Lung (tissue), 11 donors: ENCODE measurements at regions not wholly inside any gene's neighbourhood (a gene's known extent, or its start where the extent isn't known, plus 50 kb on each side); places are given as distances from the start of the nearest gene placed in this dataset.

Experiments
- ATAC-seq: fragments of 200-7000 bp; cut with Tn5 transposase; one replicate; pipeline ENCODE4 v1.9.1; 2020; ENCODE audit warnings: moderate number of reproducible peaks; ENCODE audit not compliant: insufficient read depth, low FRiP score
- DNase-seq, 3 donors: peaks; one replicate each; pipeline ENCODE4 v3.0.0-alpha.2; 2013 to 2017
- H3K27ac ChIP-seq, 2 donors: one replicate each; pipeline ENCODE4 v1.5.1; 2013; ENCODE audit warnings: mild to moderate bottlenecking in 2 of 2, moderate library complexity in 2 of 2, control low read depth in 1 of 2, inconsistent platforms in 1 of 2, low read depth in 1 of 2, low read length in 1 of 2
- H3K27me3 ChIP-seq, 3 donors: one replicate each; pipeline ENCODE4 v1.5.1; 2013; ENCODE audit warnings: low read length in 2 of 3; ENCODE audit not compliant: control insufficient read depth in 3 of 3, insufficient read depth in 3 of 3
- H3K36me3 ChIP-seq, 4 donors: one replicate each; pipeline ENCODE4 v1.5.1; 2013; ENCODE audit warnings: low read length in 4 of 4, mild to moderate bottlenecking in 1 of 4, moderate library complexity in 1 of 4; ENCODE audit not compliant: control insufficient read depth in 4 of 4, insufficient read depth in 4 of 4
- H3K4me1 ChIP-seq, 5 donors: one replicate each; pipeline ENCODE4 v1.5.1; 2013; ENCODE audit warnings: low read length in 5 of 5, mild to moderate bottlenecking in 2 of 5, moderate library complexity in 1 of 5; ENCODE audit not compliant: control insufficient read depth in 5 of 5, insufficient read depth in 5 of 5
- H3K4me3 ChIP-seq: one replicate; pipeline ENCODE4 v1.5.1; 2013; ENCODE audit warnings: mild to moderate bottlenecking, control low read depth, moderate library complexity
- H3K9ac ChIP-seq, 2 donors: one replicate each; pipeline ENCODE4 v1.5.1; 2013; ENCODE audit warnings: low read length in 2 of 2, control low read depth in 1 of 2; ENCODE audit not compliant: insufficient read depth in 1 of 2
- H3K9me3 ChIP-seq, 4 donors: one replicate each; pipeline ENCODE4 v1.5.1; 2013; ENCODE audit warnings: low read length in 3 of 4, mild to moderate bottlenecking in 1 of 4, moderate library complexity in 1 of 4; ENCODE audit not compliant: control insufficient read depth in 4 of 4, insufficient read depth in 3 of 4
- CTCF ChIP-seq: IDR thresholded peaks from 2 replicates; pipeline ENCODE4 v1.5.1; 2012; ENCODE audit warnings: mild to moderate bottlenecking; ENCODE audit errors: control extremely low read depth, extremely low read depth
- WGBS, 2 donors: extraction: QIAGEN DNeasy Blood & Tissue Kit; methylation state at CpG; one replicate each; pipeline ENCODE4 v1.1.7; 2013; 5-methylcytosine and 5-hydroxymethylcytosine counted together
- donor health status: control.
- donor health status: control.
- donor health status: Bipolar disorder and iron deficiency.
- donor health status: healthy.
- donor health status: DM: yes; HTN: yes; CAD: no.

GRCh38 chr4:177196615-177197014 is 113.1 kb upstream of the NEIL3 start:
- TF ChIP-seq CTCF, result no peak
- no peak for ATAC-seq
- WGBS, 2 donors, result 73 to 81% methylated on average over 2 of the region's 2 CpGs

GRCh38 chr4:177201614-177202013 is 108.1 kb upstream of the NEIL3 start:
- Histone ChIP-seq H3K27me3 (no peaks in the 10 kb centered on the region), H3K4me1 (no peaks in the 10 kb centered on the region), H3K36me3 (no peaks in the 10 kb centered on the region), H3K9ac (no peak overlapping the region), H3K27ac (no peak overlapping the region), H3K4me3 (no peak overlapping the region), H3K9me3 (peaks cover 0 to 5% (median 0%) of the 10 kb centered on the region in 4 donors)
- no peak for ATAC-seq
- WGBS, 2 donors, result 70 to 77% methylated on average over 1 of the region's 1 CpG
- DNase-seq, result no peak
- TF ChIP-seq CTCF, result no peak

More at GRCh38 chr4:177196615-177197014, 113.1 kb upstream of the NEIL3 start:
- no peaks in the 10 kb centered on the region for H3K36me3 ChIP-seq
- peaks cover 0 to 5% (median 2%) of the 10 kb centered on the region in 4 donors for H3K9me3 ChIP-seq
- H3K27me3 ChIP-seq, result no peaks in the 10 kb centered on the region
- H3K4me1 ChIP-seq, result no peaks in the 10 kb centered on the region
- H3K9ac ChIP-seq, result no peak overlapping the region
- no peak for DNase-seq
- H3K4me3 ChIP-seq, result no peak overlapping the region
- H3K27ac ChIP-seq, result no peak overlapping the region

- no peak overlapping the region for H3K27ac ChIP-seq
- 34 to 50% methylated on average over 2 of the region's 2 CpGs for WGBS, 2 donors
- no peak overlapping the region for H3K9ac ChIP-seq
- no peaks in the 10 kb centered on the region for H3K27me3 ChIP-seq
- H3K4me1 ChIP-seq, result no peaks in the 10 kb centered on the region
- H3K9me3 ChIP-seq, result no peaks in the 10 kb centered on the region
- H3K36me3 ChIP-seq, result no peaks in the 10 kb centered on the region
- no peak for TF ChIP-seq CTCF
- ATAC-seq (no peak), DNase-seq (no peak)
- H3K4me3 ChIP-seq, result no peak overlapping the region
Observed at GRCh38 chr4:177204126-177204525, 105.5 kb upstream of the NEIL3 start.

GRCh38 chr4:177214935-177215334 is 94.7 kb upstream of the NEIL3 start:
- DNase-seq (no peak), ATAC-seq (no peak)
- no peak for TF ChIP-seq CTCF
- no peaks in the 10 kb centered on the region for H3K27me3 ChIP-seq
- no peak overlapping the region for H3K27ac ChIP-seq
- no peaks in the 10 kb centered on the region for H3K4me1 ChIP-seq
- no peak overlapping the region for H3K9ac ChIP-seq
- peaks cover 0 to 2% (median 0%) of the 10 kb centered on the region in 4 donors for H3K9me3 ChIP-seq
- no peak overlapping the region for H3K4me3 ChIP-seq
- 91 to 95% methylated on average over 5 of the region's 5 CpGs for WGBS, 2 donors
- no peaks in the 10 kb centered on the region for H3K36me3 ChIP-seq
